PC-9 (cell line): ENCODE measurements at regions not wholly inside any gene's neighbourhood (a gene's known extent, or its start where the extent isn't known, plus 50 kb on each side); places are given as distances from the start of the nearest gene placed in this dataset.
A peak's percentile ranks its signal among the peaks of the same experiment; 100 is the strongest.

Source experiments
- BruUV-seq: library from RNA; stranded (reverse); fragments of 400-500 nt; replicated peaks from 2 replicates; lab custom pipeline; 2021; lab: Mats Ljungman, UMichigan
- CTCF ChIA-PET: fragments of 300-600 bp; sonication (Branson Sonifier 250); formaldehyde crosslinking; loops from one replicate; lab custom pipeline; 2022; ENCODE audit warnings: antibody characterized with exemption; lab: Charles Lee
- POLR2A ChIA-PET: fragments of 300-600 bp; sonication (Branson Sonifier 250); formaldehyde crosslinking; loops from one replicate; lab custom pipeline; 2022; ENCODE audit warnings: antibody characterized with exemption; ENCODE audit not compliant: unreplicated experiment; lab: Charles Lee
- DNase-seq, 2 experiments: peaks; one replicate each; pipeline versions ENCODE4 v3.0.0 to v3.0.0-alpha.2; 2015 to 2022; ENCODE audit warnings: mixed read lengths in 1 of 2
- H2AFZ ChIP-seq: fragments of 200-600 bp; sonication (generic); 2 replicates; pipeline ENCODE4 v1.8.1; 2017; ENCODE audit warnings: antibody characterized with exemption
- H3F3A ChIP-seq: fragments of 200-600 bp; sonication (generic); 2 replicates; pipeline ENCODE4 v1.8.1; 2017; ENCODE audit warnings: antibody characterized with exemption, mild to moderate bottlenecking, low read depth; ENCODE audit not compliant: insufficient read depth
- H3K27ac ChIP-seq: fragments of 200-600 bp; sonication (generic); 2 replicates; pipeline ENCODE4 v1.6.1; 2016; ENCODE audit warnings: mixed run types
- H3K27me3 ChIP-seq: fragments of 200-600 bp; sonication (generic); 2 replicates; pipeline ENCODE4 v1.6.1; 2016; ENCODE audit warnings: low read depth, mixed run types; ENCODE audit not compliant: insufficient read depth
- H3K36me3 ChIP-seq: fragments of 200-600 bp; sonication (generic); 2 replicates; pipeline ENCODE4 v1.6.1; 2016; ENCODE audit warnings: low read depth, mixed run types
- H3K4me1 ChIP-seq: fragments of 200-600 bp; sonication (generic); replicated peaks from 2 replicates; pipeline ENCODE4 v1.6.1; 2016; ENCODE audit warnings: mixed run types; ENCODE audit not compliant: insufficient read depth
- H3K4me2 ChIP-seq: fragments of 200-600 bp; sonication (generic); 2 replicates; pipeline ENCODE4 v1.6.1; 2017; ENCODE audit warnings: mixed run types
- H3K4me3 ChIP-seq: fragments of 200-600 bp; sonication (generic); 2 replicates; pipeline ENCODE4 v1.6.1; 2016; ENCODE audit warnings: mixed run types
- H3K79me2 ChIP-seq: fragments of 200-600 bp; sonication (generic); 2 replicates; pipeline ENCODE4 v1.6.1; 2017; ENCODE audit warnings: low read depth, mixed run types
- H3K9me2 ChIP-seq: fragments of 200-600 bp; sonication (generic); 2 replicates; pipeline ENCODE4 v1.8.1; 2017; ENCODE audit warnings: mild to moderate bottlenecking; ENCODE audit not compliant: insufficient read depth
- H3K9me3 ChIP-seq: fragments of 200-600 bp; sonication (generic); 2 replicates; pipeline ENCODE4 v1.8.1; 2016; ENCODE audit warnings: low read depth; ENCODE audit not compliant: insufficient read depth
- H4K20me1 ChIP-seq: fragments of 200-600 bp; sonication (generic); 2 replicates; pipeline ENCODE4 v1.8.1; 2017; ENCODE audit not compliant: insufficient read depth
- EZH2 ChIP-seq: fragments of 200-600 bp; sonication (generic); IDR thresholded peaks from 2 replicates; pipeline ENCODE4 v1.8.0; 2017; ENCODE audit warnings: antibody characterized with exemption, low read depth
- intact Hi-C: fragments of 100-400 bp; cut with micrococcal nuclease; formaldehyde crosslinking; loops from one replicate; pipeline ENCODE4 v1.10.0; 2022; ENCODE audit not compliant: unreplicated experiment
- TF ChIP-seq, protein P1 (sequence below): fragments of 200-600 bp; sonication (generic); conservative IDR thresholded peaks from 2 replicates; pipeline ENCODE4 v1.6.1; 2017; ENCODE audit warnings: mixed run types, antibody characterized with exemption, mild to moderate bottlenecking, moderate library complexity

DNA sequence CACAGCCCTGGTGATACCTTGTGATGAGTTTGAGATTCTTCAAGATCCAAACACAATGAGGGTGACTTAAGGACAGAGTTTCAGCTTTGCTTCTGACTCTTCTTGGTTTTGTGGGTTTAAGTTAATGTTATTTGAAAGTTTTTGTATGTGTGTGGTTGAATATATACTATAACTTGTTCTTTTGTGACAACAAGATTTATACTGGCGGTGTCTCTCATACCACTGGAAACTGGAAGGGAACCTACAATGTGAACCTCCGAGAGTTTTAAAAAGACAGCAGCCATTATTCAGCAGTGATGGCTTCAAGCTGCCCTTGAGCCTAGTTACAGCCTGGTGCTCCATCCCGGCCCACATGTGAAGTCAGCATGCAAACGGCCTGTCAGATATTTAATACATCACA is 87.9 kb upstream of the IGF1 start:
- no peaks in the 10 kb centered on the region for H3K9me2 ChIP-seq
- peaks cover 46% of the 10 kb centered on the region for H3F3A ChIP-seq
- H3K79me2 ChIP-seq, result no peaks in the 10 kb centered on the region
- peak overlapping the region; percentile 71 for H3K4me2 ChIP-seq
- TF ChIP-seq, protein P1, sequence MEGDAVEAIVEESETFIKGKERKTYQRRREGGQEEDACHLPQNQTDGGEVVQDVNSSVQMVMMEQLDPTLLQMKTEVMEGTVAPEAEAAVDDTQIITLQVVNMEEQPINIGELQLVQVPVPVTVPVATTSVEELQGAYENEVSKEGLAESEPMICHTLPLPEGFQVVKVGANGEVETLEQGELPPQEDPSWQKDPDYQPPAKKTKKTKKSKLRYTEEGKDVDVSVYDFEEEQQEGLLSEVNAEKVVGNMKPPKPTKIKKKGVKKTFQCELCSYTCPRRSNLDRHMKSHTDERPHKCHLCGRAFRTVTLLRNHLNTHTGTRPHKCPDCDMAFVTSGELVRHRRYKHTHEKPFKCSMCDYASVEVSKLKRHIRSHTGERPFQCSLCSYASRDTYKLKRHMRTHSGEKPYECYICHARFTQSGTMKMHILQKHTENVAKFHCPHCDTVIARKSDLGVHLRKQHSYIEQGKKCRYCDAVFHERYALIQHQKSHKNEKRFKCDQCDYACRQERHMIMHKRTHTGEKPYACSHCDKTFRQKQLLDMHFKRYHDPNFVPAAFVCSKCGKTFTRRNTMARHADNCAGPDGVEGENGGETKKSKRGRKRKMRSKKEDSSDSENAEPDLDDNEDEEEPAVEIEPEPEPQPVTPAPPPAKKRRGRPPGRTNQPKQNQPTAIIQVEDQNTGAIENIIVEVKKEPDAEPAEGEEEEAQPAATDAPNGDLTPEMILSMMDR, result no peak
- no peak for TF ChIP-seq EZH2
- no peaks in the 10 kb centered on the region for H4K20me1 ChIP-seq
- intact Hi-C loops, result loop anchor here (5.0 to 10.0 kb wide), 3 partner anchors 64 to 673 kb away; partner anchors contain the start of genes NUP37 and PARPBP
- no peak for DNase-seq
- H2AFZ ChIP-seq, result peak overlapping the region; percentile 29; the same call in 1 of the 2 replicates
- no TSS peak for BruUV-seq
- H3K4me3 ChIP-seq, result peak overlapping the region; percentile 29; the same call in 1 of the 2 replicates
- H3K36me3 ChIP-seq, result peaks cover 4% of the 10 kb centered on the region; the same call in 1 of the 2 replicates
- H3K27me3 ChIP-seq, result no peaks in the 10 kb centered on the region
- H3K27ac ChIP-seq, result peak overlapping the region; percentile 96
- H3K4me1 ChIP-seq, result peaks cover 58% of the 10 kb centered on the region
- CTCF ChIA-PET, result no interaction called here
- POLR2A ChIA-PET, result no interaction called here
- H3K9me3 ChIP-seq, result no peaks in the 10 kb centered on the region; the same call in 1 of the 2 replicates

DNA sequence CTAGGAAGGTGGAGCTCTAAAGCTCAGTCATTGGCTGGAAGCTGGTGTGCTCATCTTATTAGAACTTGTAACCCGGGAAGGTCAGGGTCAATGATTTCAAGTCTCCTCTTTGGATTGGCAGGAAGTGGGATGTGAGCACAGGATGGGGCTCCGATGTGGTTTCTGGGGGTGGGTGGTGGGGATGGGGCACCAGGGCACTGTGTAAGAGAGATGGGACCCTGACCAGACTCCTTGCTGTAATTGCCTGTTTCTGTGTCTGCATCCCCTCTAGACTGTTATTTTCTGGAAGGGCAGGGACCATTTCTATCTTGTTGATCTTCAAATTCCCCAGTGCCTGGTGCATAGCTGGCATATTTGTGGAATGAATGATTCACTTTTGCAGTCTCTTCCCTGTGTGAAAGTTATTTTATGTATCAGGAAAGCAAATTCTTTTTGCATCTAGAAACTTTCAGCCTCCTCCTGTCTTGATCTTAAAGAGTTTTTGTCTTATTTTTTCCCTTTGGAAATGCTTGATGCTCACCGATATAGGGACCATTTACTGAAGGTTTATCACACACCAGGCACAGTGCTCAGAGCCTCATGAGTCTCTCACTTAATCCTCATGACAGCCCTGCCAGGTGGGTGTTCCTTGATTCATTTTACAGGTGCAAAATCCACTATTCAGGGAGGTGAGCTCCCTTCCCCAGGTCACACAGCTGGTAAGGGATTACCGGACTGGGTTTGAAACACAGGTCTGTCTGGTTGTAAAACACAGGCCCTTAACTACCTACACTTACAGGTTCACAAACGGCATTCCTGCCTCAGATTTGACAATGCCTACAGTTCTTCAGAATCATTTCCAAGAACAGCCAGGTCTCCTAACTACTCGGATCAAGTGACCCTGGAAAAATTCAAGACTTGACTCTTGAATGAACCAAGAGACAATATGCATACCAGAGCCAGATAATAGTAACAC is 86.9 kb upstream of the IGF1 start:
- Histone ChIP-seq H4K20me1 (no peaks in the 10 kb centered on the region), H3K36me3 (peaks cover 4% of the 10 kb centered on the region; the same call in 1 of the 2 replicates), H3K4me2 (peak overlapping the region; percentile 71), H3K9me2 (no peaks in the 10 kb centered on the region), H3K9me3 (no peaks in the 10 kb centered on the region; the same call in 1 of the 2 replicates), H3F3A (peaks cover 54% of the 10 kb centered on the region), H3K27me3 (no peaks in the 10 kb centered on the region), H3K79me2 (no peaks in the 10 kb centered on the region), H3K4me3 (peak overlapping the region; percentile 29; the same call in 1 of the 2 replicates), H3K27ac (peak overlapping the region; percentile 96), H2AFZ (peak overlapping the region; percentile 29; the same call in 1 of the 2 replicates), H3K4me1 (peaks cover 68% of the 10 kb centered on the region)
- POLR2A ChIA-PET, result interaction anchor here (0.6 kb wide), 1 partner anchor 29 kb away, joined by 5 read pairs; no protein-coding TSS in a partner anchor
- peak; percentile 47 to 92 for DNase-seq
- intact Hi-C loops, result loop anchor here (1.0 to 10.0 kb wide), 4 partner anchors 28 to 673 kb away; partner anchors contain the start of genes NUP37 and PARPBP
- TSS peak; percentile 66 for BruUV-seq
- TF ChIP-seq, protein P1, result no peak
- no peak for TF ChIP-seq EZH2
- CTCF ChIA-PET, result interaction anchor here (0.7 to 1.0 kb wide), 2 partner anchors 24 to 27 kb away, joined by 5 to 6 read pairs; no protein-coding TSS in a partner anchor

DNA sequence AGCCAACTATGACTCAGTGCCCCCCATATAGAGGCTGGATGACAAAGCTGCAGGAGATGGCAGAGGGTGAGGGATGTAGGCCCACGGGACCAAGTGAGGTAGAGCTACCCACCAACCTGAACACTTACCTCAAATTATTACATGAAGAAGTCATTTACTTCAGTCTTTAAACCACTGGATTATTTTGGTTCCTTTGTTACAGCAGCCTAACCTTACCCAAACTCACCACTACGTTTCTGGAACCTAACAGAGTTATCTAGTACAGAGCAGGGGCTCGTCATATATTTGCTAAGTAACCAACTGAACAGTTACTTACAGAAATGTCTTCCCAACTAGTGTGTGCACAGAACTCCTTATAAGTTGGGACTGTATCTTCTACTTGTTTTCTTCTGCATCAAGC is 85.2 kb upstream of the IGF1 start:
- Histone ChIP-seq H3K36me3 (peaks cover 4% of the 10 kb centered on the region; the same call in 1 of the 2 replicates), H3K4me1 (peaks cover 77% of the 10 kb centered on the region), H3K4me2 (no peak overlapping the region), H3K79me2 (no peaks in the 10 kb centered on the region), H3K27me3 (no peaks in the 10 kb centered on the region), H3K27ac (peak overlapping the region; percentile 96), H3K9me3 (no peaks in the 10 kb centered on the region; the same call in 1 of the 2 replicates), H3K4me3 (no peak overlapping the region), H3K9me2 (no peaks in the 10 kb centered on the region), H3F3A (peaks cover 58% of the 10 kb centered on the region), H2AFZ (no peak overlapping the region), H4K20me1 (no peaks in the 10 kb centered on the region)
- no TSS peak for BruUV-seq
- ChIA-PET CTCF (no interaction called here), POLR2A (interaction anchor here (0.6 kb wide), 1 partner anchor 24 kb away, joined by 3 read pairs; no protein-coding TSS in a partner anchor)
- intact Hi-C loops, result loop anchor here (5.0 to 10.0 kb wide), 3 partner anchors 67 to 671 kb away; partner anchors contain the start of genes NUP37 and PARPBP
- DNase-seq, result no peak
- TF ChIP-seq, protein P1, result no peak
- no peak for TF ChIP-seq EZH2
